ENCODE measurements at regions not wholly inside any gene's neighbourhood (a gene's known extent, or its start where the extent isn't known, plus 50 kb on each side); places are given as distances from the start of the nearest gene placed in this dataset.
"Not testable (repeated sequence)": the region's sequence is repeated elsewhere in the genome, so short reads cannot be mapped to it uniquely, and the experiment has no call there.

DNA sequence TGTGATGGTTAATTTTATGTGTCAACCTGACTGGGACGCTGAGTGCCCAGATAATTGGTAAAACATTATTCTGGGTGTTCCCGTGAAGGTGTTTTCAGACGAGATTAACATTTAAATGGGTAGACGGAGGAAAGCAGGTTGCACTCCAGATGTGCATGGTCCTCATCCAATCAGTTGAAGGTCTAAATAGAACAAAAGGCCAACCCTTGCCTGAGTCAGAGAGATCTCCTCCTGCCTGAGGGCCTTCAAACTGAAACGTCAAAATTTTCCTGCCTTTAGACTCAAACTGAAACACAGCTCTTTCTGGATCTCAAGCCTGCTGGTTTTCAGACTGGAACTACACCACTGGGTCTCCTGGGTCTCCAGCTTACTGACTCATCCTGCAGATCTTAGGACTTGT, 73.5 kb downstream of the NPIPA8 start:
- DNase-seq; in situ Hi-C loops (cut with MboI; ENCODE audit: low pct_unique_long_range_greater_than_20kb, low sequenced_read_pairs): not testable (repeated sequence)

DNA sequence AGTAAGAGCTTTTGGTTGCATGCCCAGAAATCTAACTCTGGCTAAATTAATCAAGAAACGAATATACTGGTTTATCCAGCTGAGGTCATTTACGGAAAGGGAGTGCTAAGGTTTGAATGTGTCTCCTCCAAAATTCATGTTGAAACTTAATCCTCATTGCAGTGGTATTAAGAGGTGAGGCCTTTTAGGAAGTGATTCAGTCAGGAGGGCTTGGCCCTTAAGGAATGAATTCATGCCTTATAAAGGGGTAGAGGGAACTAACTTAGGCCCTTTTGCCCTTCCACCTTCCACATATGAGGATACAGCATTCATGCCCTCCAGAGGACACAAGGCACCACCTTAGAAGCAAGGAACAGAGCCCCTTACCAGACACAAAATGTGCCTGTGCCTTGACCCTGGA, 74.7 kb downstream of the NPIPA8 start:
- in situ Hi-C loops (cut with MboI; ENCODE audit: low pct_unique_long_range_greater_than_20kb, low sequenced_read_pairs); DNase-seq: not testable (repeated sequence)

DNA sequence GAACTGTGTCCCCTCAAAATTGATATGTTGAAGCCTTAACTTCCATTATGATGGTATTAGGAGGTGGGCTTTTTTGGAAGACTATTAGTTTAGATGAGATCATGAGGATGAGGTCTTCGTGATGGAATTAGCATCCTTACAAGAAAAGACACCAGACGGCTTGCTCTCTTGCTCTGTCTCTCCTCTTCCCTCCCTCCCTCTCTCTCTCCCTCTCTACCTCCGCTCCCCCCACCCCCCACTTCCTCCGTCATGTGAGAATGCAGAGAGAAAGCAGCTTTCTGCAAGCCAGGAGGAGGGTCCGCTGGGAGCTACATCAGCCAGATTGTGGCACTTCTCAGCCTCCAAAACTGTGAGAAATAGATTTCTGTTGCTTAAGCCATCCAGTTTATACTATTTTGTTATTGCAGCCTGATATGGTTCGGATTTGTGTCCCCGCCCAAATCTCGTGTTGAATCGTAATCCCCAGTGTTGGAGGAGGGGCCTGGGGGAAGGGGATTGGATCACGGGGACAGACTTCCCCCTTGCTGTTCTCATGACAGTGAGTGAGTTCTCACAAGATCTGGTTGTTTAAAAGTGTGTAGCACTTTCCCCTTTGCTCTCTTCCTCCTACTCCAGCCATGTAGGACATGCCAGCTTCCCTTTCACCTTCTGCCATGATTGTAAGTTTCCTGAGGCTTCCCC, 76.9 kb downstream of the NPIPA8 start:
- in situ Hi-C loops (cut with MboI; ENCODE audit: low pct_unique_long_range_greater_than_20kb, low sequenced_read_pairs); DNase-seq: not testable (repeated sequence)

DNA sequence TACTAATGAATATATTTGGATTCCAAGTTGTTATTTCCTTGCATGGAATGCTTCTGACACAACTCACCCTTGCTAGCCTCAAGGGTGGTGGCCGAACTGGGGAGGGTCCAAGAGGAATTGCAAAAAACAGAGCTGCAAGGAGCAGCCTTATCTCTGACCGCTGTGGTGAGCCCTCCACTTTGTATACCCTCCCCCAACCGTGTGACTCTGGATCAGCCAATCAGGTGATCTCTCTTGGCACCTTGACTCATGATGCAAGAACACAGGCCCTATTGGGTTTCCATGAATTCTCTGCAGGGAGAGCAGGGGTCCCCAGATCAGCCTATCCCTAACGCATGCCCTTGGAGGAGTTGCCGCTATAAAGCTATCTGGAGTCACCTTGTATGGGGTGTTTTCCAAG, 83.6 kb downstream of the NPIPA8 start:
- in situ Hi-C loops (cut with MboI; ENCODE audit: low pct_unique_long_range_greater_than_20kb, low sequenced_read_pairs); DNase-seq: not testable (repeated sequence)

DNA sequence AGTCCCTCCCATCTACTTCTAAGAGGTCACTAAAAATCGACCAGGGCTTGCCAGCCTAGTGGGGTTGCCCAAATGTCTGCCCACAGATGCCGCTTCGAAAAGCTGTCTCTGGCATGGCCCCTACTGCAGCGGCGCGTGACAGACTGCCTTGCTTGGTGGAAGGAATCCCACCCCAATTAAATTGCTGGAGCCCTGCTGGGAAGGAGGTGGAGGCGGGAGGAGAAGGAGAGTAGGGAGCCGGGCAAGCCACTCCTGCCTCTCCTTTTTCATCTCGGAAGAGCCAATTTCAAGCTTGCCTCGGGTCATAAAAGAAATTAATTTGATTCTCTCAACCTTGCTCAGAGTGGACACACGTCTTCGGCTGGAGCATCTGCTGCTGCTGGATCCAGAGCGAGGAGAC, 106.0 kb downstream of the NPIPA8 start:
- DNase-seq; in situ Hi-C loops (cut with MboI; ENCODE audit: low pct_unique_long_range_greater_than_20kb, low sequenced_read_pairs): not testable (repeated sequence)

DNA sequence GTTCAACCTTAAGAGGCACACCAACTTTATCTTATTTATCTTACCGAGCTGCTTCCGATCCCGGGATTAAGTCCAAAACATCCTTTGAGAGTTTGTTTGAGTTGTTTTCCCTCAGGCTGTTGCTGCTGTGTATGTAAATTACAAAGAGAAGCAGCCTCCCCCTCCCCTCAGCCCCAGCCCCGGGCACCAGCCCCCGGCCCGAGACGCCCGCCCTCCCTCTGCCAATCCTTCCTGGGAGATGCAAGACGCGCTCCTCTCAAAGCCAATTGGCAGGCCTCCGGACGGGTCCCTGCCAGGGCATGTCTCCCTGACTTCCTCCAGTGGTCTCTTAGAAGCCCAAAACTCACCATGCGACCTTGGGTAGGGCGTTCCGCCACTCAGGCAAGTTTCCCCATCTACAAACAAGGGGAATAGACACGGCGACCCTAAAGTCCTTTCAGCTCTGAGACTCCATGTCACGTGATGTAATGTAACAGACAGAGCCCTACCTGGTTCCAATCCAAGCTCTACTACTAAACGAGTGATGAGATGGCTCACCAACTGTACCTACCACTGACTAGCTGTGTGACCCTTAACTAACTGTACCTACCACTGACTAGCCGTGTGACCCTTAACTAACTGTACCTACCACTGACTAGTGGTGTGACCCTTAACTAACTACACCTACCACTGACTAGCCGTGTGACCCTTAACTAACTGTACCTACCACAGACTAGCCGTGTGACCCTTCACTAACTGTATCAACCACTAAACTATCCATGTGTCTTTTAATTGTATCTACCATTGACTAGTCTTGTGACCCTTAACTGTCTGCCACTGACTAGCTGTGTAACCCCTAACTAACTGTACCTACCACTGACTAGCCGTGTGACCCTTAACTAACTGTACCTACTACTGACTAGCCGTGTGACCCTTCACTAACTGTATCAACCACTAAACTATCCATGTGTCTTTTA, 114.2 kb downstream of the NPIPA8 start:
- DNase-seq; in situ Hi-C loops (cut with MboI; ENCODE audit: low pct_unique_long_range_greater_than_20kb, low sequenced_read_pairs): not testable (repeated sequence)

DNA sequence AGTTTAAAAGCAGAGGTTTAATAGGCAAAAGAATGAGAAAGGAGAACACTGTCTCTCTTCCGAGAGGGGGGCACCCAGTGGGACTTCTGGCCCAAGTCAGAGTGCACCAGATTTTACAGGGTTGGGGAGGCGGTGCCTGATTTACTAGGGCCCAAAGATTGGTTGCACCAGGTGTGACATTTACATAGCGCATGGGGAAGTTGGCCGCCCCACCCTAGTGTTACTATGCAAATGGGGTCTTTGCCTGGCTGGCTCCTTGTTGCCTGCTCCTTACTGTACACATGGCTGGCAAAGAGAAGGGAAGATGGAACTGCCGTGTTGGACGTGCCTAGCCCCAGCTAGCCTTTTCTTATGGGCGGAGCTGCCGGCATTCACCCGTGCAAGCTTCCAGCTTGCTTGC, 118.8 kb downstream of the NPIPA8 start:
- DNase-seq; in situ Hi-C loops (cut with MboI; ENCODE audit: low pct_unique_long_range_greater_than_20kb, low sequenced_read_pairs): not testable (repeated sequence)

DNA sequence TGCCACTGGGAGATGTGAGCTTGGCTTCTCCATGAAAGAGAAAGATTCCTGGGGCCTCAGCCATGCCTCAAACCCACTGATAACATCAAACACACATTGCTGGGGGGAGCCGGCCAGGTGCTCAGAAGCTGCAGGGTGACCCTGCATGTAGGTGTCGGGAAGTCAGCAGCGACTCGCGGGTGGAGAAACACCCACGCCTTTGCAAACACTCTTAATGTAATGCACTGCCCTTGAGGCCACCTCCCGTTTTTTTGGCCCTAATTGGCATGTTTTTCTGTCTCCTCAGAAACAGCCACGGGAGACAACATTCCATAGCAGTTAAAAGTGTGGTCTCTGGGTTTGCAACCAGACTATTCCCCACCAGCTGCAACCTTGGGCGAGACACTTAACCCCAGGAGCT, 119.7 kb downstream of the NPIPA8 start:
- in situ Hi-C loops (cut with MboI; ENCODE audit: low pct_unique_long_range_greater_than_20kb, low sequenced_read_pairs); DNase-seq: not testable (repeated sequence)

DNA sequence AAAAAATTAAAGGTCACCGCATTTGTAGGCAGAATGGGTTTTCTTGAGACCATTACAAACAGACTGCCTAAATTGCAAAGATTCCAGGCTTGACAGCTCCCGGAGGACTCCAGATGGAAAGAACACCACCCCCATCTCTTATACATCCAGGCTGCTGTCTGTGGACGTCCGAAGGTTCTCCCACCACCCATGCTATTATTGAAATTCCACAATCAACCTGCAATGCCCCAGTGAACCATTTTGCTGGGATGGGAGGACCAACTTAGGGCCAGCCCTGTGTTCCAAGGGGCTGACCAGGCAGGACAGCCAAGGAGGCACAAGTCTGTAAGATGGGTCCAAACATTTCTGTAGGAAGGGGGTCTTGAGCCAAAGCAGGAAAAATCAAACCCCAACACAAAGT, 122.7 kb downstream of the NPIPA8 start:
- in situ Hi-C loops (cut with MboI; ENCODE audit: low pct_unique_long_range_greater_than_20kb, low sequenced_read_pairs); DNase-seq: not testable (repeated sequence)

DNA sequence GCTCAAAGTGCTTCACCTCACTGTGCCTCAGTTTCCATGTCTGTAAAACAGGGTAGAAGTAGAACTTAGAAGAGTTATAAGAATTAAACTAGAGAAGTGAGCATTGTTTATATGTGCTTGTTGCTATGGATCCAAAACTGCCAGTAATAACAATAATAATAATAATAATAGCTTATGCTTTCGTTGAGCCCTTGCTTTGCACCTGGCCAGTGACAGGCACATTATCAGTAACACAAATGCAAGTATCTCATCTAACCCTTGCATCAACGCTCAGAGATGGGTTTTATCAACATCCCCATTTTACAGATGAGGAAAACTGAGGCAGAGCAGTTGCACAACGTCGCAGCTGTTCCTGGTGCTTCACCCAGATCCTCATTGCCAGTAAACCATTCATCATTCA, 125.0 kb downstream of the NPIPA8 start:
- in situ Hi-C loops (cut with MboI; ENCODE audit: low pct_unique_long_range_greater_than_20kb, low sequenced_read_pairs) = not testable (repeated sequence)

DNA sequence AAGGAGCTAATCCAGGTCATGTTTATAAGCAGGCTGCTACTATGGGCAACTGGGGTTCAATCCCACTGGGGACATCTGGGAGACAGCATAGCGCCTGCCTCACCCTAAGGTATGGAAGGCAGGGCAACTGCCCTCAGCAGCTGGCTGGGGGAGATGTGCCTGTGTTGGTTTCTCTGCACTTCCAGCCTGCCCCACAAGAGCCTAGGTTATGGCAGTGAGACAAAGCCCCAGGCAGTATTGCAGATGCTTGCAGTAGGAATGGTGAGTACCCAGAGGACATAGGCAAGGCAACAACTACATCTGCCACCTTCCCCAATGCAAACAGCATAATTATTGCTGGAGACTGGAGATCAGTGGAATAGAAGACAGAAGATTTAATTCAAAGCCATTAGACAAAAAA, 131.8 kb downstream of the NPIPA8 start:
- DNase-seq; in situ Hi-C loops (cut with MboI; ENCODE audit: low pct_unique_long_range_greater_than_20kb, low sequenced_read_pairs): not testable (repeated sequence)

More for the DNA sequence above, 125.0 kb downstream of the NPIPA8 start:
- DNase-seq = not testable (repeated sequence)

DNA sequence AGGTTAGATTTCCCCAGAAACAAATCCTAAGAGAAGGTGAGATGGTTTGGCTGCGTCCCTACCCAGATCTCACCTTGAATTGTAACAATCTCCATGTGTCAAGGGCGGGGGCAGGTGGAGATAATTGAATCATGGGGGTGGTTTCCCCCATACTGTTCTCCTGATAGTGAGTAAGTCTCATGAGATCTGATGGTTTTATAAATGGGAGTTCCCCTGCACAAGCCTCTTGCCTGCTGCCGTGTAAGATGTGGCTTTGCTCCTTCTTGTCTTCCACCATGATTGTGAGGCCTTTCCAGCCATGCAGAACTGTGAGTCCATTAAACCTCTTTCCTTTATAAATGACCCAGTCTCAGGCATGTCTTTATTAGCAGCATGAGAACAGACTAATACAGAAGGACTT, 132.2 kb downstream of the NPIPA8 start:
- DNase-seq; in situ Hi-C loops (cut with MboI; ENCODE audit: low pct_unique_long_range_greater_than_20kb, low sequenced_read_pairs): not testable (repeated sequence)

DNA sequence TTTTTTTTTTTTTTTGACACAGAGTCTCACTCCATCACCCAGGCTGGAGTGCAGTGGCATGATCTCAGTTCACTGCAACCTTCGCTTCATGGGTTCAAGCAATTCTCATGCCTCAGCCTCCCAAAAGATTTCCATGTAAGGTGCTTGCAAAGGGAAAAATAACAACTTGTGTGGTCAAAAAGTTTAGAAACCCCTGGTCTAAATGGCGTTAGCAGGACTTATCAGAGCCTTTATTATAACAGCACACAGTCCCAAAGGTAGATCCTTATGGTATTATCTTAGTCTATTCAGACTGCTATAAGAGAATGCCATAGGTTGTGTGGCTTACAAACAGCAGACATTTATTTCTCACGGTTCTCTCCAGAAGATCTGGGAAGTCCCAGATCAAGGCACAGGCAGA, 135.0 kb downstream of the NPIPA8 start:
- in situ Hi-C loops (cut with MboI; ENCODE audit: low pct_unique_long_range_greater_than_20kb, low sequenced_read_pairs); DNase-seq: not testable (repeated sequence)

DNA sequence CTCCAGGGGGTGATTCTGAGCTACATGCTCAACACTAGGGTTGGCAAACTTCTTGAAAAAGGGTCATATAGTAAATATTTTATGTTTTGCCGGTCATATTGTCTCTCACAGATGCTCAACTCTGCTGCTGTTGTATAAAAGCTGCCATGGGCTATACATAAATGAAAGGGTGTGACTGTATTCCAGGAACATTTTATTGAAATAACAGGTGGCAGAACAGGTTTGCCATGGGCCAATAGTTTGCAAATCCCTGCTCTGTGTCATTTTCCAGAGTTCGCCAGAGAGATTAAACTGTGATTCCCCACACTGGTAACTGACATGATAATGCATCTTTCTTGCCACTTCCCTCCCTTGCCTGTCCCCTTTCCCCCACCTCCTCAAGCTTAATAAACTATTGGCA, 144.1 kb downstream of the NPIPA8 start:
- DNase-seq; in situ Hi-C loops (cut with MboI; ENCODE audit: low pct_unique_long_range_greater_than_20kb, low sequenced_read_pairs): not testable (repeated sequence)

DNA sequence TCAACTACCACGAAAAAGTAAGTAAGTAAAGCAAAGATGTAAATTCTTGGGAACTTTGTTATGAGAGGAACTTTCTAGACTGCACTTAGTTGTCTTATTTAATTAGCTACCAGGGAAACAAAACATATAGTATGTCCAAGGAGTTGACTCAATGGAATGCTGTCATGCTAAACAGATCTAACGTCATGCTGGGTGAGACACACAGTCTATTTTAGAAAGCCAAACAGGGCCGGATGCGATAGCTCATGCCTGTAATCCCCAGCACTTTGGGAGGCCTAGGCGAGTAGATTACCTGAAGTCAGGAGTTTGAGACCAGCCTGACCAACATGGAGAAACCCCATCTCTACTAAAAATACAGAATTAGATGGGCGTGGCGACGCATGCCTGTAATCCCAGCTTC, 146.4 kb downstream of the NPIPA8 start:
- in situ Hi-C loops (cut with MboI; ENCODE audit: low pct_unique_long_range_greater_than_20kb, low sequenced_read_pairs); DNase-seq: not testable (repeated sequence)

DNA sequence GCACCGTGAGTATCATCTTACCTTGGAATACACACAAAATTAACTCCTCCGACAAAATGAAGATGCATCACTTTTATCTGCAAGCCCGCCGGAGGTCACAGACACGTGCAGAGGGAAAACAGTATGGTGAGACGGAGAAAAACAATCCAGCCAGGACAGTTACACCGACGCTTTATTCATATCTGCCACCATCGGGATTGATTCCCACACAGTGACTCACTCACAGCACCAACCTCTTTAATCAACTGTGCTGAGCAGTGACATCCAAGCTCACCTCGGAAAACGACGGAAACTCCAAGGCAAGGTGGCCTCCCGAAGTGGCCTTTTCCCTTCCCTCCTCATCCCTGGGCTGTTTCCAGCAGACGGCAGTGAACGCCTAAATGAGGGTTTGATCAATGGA, 151.8 kb downstream of the NPIPA8 start:
- in situ Hi-C loops (cut with MboI; ENCODE audit: low pct_unique_long_range_greater_than_20kb, low sequenced_read_pairs); DNase-seq: not testable (repeated sequence)

DNA sequence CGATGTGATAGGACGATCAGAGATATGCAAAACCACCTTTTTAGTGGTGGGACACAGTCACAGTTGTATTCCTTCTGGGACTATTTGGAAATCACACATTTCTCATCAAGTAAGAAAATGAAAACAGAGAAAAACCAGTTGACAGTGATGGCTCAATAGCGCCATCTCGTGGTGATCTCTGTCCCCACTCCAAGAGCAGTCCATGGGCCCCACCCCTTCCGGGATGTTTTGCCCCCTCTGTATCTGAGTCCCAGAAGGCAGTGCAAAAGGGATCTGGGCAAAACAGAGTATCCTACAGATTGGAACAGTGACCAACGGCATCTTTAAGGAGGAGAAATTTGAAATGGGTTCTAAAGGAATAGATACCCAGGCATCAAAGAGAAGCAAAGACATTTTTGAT, 155.5 kb downstream of the NPIPA8 start:
- in situ Hi-C loops (cut with MboI; ENCODE audit: low pct_unique_long_range_greater_than_20kb, low sequenced_read_pairs); DNase-seq: not testable (repeated sequence)

DNA sequence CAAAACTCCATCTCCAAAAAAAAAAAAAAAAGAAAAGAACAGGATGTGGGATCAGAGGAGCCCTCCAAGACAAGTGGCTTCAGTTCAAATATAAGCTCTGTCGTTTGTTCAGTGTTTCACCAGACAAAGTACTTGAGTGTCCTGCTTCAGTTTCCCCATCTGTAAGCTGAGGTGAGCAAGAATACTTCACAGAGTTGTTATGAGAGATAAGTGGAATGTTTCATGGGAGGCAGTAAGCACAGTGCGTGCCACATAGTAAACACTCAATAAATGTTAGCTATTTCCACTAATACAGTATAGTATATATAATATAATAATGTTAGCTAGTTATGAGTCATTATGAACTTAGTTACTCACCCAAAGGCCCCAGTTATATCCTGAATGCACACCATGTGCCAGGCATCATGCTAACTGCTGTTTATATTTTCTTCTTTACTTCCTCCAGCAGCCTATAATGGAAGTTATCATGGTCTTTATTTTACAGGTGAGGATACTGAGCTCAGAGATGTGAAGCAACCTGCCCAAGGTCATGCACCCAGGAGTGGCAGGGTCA, 162.5 kb downstream of the NPIPA8 start:
- in situ Hi-C loops (cut with MboI; ENCODE audit: low pct_unique_long_range_greater_than_20kb, low sequenced_read_pairs) = not testable (repeated sequence)

DNA sequence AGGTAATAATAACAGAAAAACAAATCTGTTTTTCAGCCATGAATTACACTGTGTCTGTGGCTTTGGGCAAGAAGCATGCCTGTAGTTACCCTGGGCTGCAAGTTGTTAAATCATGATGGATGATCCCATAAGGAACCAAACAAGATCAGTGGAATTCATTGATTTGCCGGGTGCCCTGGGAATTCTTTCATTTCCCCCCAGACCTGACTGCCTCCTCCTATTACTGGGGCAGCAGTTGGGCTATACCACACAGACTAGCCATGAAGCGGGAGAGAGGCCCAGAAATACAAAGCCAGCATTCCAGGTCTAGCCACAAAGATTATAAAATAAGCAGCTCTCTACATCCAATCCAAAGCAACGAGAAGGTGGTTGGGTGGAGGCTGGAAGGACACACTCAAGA, 174.2 kb downstream of the NPIPA8 start:
- in situ Hi-C loops (cut with MboI; ENCODE audit: low pct_unique_long_range_greater_than_20kb, low sequenced_read_pairs); DNase-seq: not testable (repeated sequence)

More for the DNA sequence above, 162.5 kb downstream of the NPIPA8 start:
- not testable (repeated sequence) for DNase-seq

DNA sequence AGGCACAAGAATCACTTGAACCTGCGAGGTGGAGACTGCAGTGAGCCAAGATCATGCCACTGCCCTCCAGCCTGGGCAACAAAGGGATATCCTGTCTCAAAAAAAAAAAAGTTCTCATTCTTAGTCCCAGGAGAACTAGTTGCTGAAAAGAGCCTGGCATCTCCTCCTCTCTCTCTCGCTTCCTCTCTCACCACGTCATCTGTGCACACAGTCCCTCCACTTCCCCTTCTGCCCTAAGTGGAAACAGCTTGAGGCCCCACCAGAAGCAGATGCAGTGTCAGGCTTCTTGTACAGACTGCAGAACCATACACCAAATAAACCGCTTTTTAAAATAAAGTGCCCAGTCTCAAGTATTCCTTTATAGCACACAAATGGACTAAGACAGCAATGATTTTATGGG, 175.3 kb downstream of the NPIPA8 start:
- in situ Hi-C loops (cut with MboI; ENCODE audit: low pct_unique_long_range_greater_than_20kb, low sequenced_read_pairs); DNase-seq: not testable (repeated sequence)

Data from KBM-7 (cell line).